ENCODE measurements at regions not wholly inside any gene's neighbourhood (a gene's known extent, or its start where the extent isn't known, plus 50 kb on each side); places are given as distances from the start of the nearest gene placed in this dataset.
"Not testable (repeated sequence)": the region's sequence is repeated elsewhere in the genome, so short reads cannot be mapped to it uniquely, and the experiment has no call there.

DNA sequence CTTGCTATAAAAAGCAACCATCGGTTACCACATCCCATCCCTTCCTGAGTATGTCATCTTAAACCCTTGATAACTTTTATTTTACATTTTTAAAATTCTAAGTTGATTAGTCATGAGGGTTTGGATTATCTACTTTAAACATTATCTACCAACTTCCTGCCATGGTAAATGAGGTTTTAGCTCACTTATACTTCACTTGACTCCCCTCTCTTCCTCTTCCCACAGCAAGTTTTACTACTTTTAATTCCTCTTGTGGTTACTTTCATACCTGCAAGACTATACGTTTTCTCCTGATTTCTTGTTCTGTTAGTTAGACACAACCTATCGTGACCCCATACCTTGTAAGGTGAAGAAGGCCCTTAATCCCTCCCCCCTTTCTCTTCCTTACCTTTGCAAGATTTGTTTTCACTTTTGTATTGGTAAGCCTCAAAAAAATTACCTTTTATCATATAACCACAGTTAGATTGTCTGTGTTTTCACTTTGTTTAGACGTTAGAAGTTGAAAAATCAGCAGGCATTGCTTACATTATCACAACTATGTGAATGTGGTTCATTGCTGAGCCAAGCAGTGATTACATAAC, 60.1 kb upstream of the OGFRL1 start:
- no peaks in the 10 kb centered on the region for H3K9me2 ChIP-seq (replicated peaks; ENCODE audit: insufficient read depth, low read length)
- H4K20me1 ChIP-seq (ENCODE audit: low read depth, low read length): no peaks in the 10 kb centered on the region
- no peak overlapping the region for H2AFZ ChIP-seq (ENCODE audit: low read depth, low read length, severe bottlenecking)
- H3K79me2 ChIP-seq (ENCODE audit: insufficient read depth, low read length): no peaks in the 10 kb centered on the region
- no peaks in the 10 kb centered on the region for H3K36me3 ChIP-seq (ENCODE audit: low read length)
- H3K4me2 ChIP-seq (ENCODE audit: low read depth, low read length, poor library complexity, severe bottlenecking): no peak overlapping the region
- TF ChIP-seq, protein P1, sequence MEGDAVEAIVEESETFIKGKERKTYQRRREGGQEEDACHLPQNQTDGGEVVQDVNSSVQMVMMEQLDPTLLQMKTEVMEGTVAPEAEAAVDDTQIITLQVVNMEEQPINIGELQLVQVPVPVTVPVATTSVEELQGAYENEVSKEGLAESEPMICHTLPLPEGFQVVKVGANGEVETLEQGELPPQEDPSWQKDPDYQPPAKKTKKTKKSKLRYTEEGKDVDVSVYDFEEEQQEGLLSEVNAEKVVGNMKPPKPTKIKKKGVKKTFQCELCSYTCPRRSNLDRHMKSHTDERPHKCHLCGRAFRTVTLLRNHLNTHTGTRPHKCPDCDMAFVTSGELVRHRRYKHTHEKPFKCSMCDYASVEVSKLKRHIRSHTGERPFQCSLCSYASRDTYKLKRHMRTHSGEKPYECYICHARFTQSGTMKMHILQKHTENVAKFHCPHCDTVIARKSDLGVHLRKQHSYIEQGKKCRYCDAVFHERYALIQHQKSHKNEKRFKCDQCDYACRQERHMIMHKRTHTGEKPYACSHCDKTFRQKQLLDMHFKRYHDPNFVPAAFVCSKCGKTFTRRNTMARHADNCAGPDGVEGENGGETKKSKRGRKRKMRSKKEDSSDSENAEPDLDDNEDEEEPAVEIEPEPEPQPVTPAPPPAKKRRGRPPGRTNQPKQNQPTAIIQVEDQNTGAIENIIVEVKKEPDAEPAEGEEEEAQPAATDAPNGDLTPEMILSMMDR (IDR thresholded peaks at IDR 0.05; ENCODE audit: insufficient read depth, low read length, poor library complexity, severe bottlenecking): no peak
- no peak for TF ChIP-seq EZH2phosphoT487 (conservative IDR thresholded peaks at IDR 0.05; ENCODE audit: low read length)
- H3F3A ChIP-seq (ENCODE audit: insufficient read depth): no peaks in the 10 kb centered on the region
- no peaks in the 10 kb centered on the region for H3K9me3 ChIP-seq (ENCODE audit: insufficient read depth, low read length)
- no peak overlapping the region for H3K9ac ChIP-seq (ENCODE audit: low read length)
- no peak overlapping the region for H3K4me3 ChIP-seq (ENCODE audit: insufficient read depth, low read length, poor library complexity, severe bottlenecking)
- no peaks in the 10 kb centered on the region for H3K27me3 ChIP-seq (ENCODE audit: low read length)
- H3K27ac ChIP-seq (ENCODE audit: low read depth, low read length): no peak overlapping the region

DNA sequence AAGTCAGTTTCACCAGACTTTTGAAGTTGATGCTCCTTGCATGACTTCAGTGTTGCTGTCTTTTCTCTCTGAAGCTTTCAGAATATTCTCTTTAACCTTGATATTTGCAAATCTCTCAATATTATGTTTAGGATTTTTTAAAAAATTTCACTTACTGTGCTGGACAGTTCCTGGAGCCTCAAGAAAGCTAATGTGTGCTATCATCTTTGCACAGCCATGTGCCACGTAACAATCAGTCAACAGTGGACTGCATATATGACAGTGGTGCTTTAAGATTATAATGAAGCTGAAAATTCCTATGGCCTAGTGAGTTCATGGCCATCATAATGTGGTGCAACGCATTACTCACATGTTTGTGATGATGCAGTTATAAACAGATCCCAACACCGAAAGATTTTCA, 59.1 kb upstream of the OGFRL1 start:
- no peaks in the 10 kb centered on the region for H3K79me2 ChIP-seq (ENCODE audit: insufficient read depth, low read length)
- H3F3A ChIP-seq (ENCODE audit: insufficient read depth): no peaks in the 10 kb centered on the region
- no peak for TF ChIP-seq EZH2phosphoT487 (conservative IDR thresholded peaks at IDR 0.05; ENCODE audit: low read length)
- TF ChIP-seq, protein P1 (IDR thresholded peaks at IDR 0.05; ENCODE audit: insufficient read depth, low read length, poor library complexity, severe bottlenecking): no peak
- no peaks in the 10 kb centered on the region for H3K9me2 ChIP-seq (replicated peaks; ENCODE audit: insufficient read depth, low read length)
- no peak overlapping the region for H3K9ac ChIP-seq (ENCODE audit: low read length)
- no peaks in the 10 kb centered on the region for H4K20me1 ChIP-seq (ENCODE audit: low read depth, low read length)
- H3K27ac ChIP-seq (ENCODE audit: low read depth, low read length): no peak overlapping the region
- H2AFZ ChIP-seq (ENCODE audit: low read depth, low read length, severe bottlenecking): no peak overlapping the region
- H3K9me3 ChIP-seq (ENCODE audit: insufficient read depth, low read length): no peaks in the 10 kb centered on the region
- no peaks in the 10 kb centered on the region for H3K36me3 ChIP-seq (ENCODE audit: low read length)
- H3K4me3 ChIP-seq (ENCODE audit: insufficient read depth, low read length, poor library complexity, severe bottlenecking): no peak overlapping the region
- H3K27me3 ChIP-seq (ENCODE audit: low read length): no peaks in the 10 kb centered on the region
- no peak overlapping the region for H3K4me2 ChIP-seq (ENCODE audit: low read depth, low read length, poor library complexity, severe bottlenecking)

DNA sequence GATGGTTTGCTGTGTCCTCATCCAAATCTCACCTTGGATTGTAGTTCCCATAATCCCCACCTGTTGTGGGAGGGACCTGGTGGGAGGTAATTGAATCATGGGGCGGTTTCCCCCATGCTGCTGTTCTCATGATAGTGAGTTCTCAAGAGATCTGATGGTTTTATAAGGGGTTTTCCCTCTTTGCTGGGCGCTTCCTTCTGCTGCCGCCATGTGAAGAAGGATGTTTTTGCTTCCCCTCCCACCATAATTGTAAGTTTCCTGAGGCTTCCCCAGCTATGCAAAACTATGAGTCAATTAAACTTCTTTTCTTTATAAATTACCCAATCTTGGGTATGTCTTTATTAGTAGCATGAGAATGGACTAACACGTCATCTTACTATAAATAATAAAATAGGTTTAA, 55.7 kb upstream of the OGFRL1 start:
- not testable (repeated sequence) for H2AFZ ChIP-seq (ENCODE audit: low read depth, low read length, severe bottlenecking); H3K79me2 ChIP-seq (ENCODE audit: insufficient read depth, low read length); H3K9me2 ChIP-seq (replicated peaks; ENCODE audit: insufficient read depth, low read length); H3K36me3 ChIP-seq (ENCODE audit: low read length); H3F3A ChIP-seq (ENCODE audit: insufficient read depth); H4K20me1 ChIP-seq (ENCODE audit: low read depth, low read length); H3K27me3 ChIP-seq (ENCODE audit: low read length); H3K4me3 ChIP-seq (ENCODE audit: insufficient read depth, low read length, poor library complexity, severe bottlenecking); H3K4me2 ChIP-seq (ENCODE audit: low read depth, low read length, poor library complexity, severe bottlenecking); H3K27ac ChIP-seq (ENCODE audit: low read depth, low read length); H3K9ac ChIP-seq (ENCODE audit: low read length); H3K9me3 ChIP-seq (ENCODE audit: insufficient read depth, low read length)

DNA sequence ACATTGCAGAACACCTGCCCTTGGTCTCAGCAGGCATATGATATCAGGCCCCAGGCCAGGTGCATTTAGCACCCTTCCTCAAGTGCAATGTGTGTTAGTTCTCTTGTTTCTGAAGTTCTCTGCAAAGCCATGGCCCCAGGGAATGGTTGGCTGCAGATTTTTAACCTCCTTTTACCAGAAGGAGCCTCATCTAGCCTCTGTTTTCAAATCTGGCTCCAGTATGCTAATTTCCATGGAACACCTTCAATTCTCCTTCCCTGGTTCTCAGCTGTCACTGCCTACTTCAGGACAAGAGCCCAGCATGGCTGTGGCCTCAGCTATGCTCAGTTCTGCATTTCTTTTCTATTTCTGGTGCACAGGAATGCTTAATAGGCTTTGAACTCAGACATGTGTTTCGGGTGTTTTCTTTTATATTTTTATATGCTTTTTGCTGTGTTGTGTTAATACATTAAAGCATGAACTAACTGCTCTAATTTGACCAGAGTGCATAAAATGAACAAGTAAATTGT, 51.6 kb upstream of the OGFRL1 start:
- Histone ChIP-seq H3K27ac (ENCODE audit: low read depth, low read length) (no peak overlapping the region), H2AFZ (ENCODE audit: low read depth, low read length, severe bottlenecking) (no peak overlapping the region), H3K4me3 (ENCODE audit: insufficient read depth, low read length, poor library complexity, severe bottlenecking) (no peak overlapping the region), H4K20me1 (ENCODE audit: low read depth, low read length) (no peaks in the 10 kb centered on the region), H3K27me3 (ENCODE audit: low read length) (no peaks in the 10 kb centered on the region), H3K4me2 (ENCODE audit: low read depth, low read length, poor library complexity, severe bottlenecking) (no peak overlapping the region), H3K79me2 (ENCODE audit: insufficient read depth, low read length) (no peaks in the 10 kb centered on the region), H3K9me2 (replicated peaks; ENCODE audit: insufficient read depth, low read length) (no peaks in the 10 kb centered on the region), H3K9me3 (ENCODE audit: insufficient read depth, low read length) (no peaks in the 10 kb centered on the region), H3K9ac (ENCODE audit: low read length) (no peak overlapping the region), H3K36me3 (ENCODE audit: low read length) (no peaks in the 10 kb centered on the region), H3F3A (ENCODE audit: insufficient read depth) (no peaks in the 10 kb centered on the region)
- no peak for TF ChIP-seq EZH2phosphoT487 (conservative IDR thresholded peaks at IDR 0.05; ENCODE audit: low read length)
- TF ChIP-seq, protein P1 (IDR thresholded peaks at IDR 0.05; ENCODE audit: insufficient read depth, low read length, poor library complexity, severe bottlenecking): no peak

Data from SU-DHL-6 (cell line).